Neural progenitor cell (in vitro differentiated cells): ENCODE measurements at regions not wholly inside any gene's neighbourhood (a gene's known extent, or its start where the extent isn't known, plus 50 kb on each side); places are given as distances from the start of the nearest gene placed in this dataset.

Source experiments
- DNase-seq: peaks from one replicate; pipeline ENCODE4 v3.0.0-alpha.2; 2016; ENCODE audit warnings: low spot score
- H2AFZ ChIP-seq: fragments of 200-600 bp; sonication (generic); replicated peaks from 2 replicates; pipeline ENCODE4 v1.6.1; 2016; ENCODE audit warnings: antibody characterized with exemption
- H3F3A ChIP-seq: fragments of 200-600 bp; sonication (generic); 2 replicates; pipeline ENCODE4 v1.6.1; 2016; ENCODE audit warnings: antibody characterized with exemption, low read depth
- H3K27ac ChIP-seq: fragments of 200-600 bp; sonication (generic); 2 replicates; pipeline ENCODE4 v1.5.1; 2016; ENCODE audit warnings: mild to moderate bottlenecking
- H3K27me3 ChIP-seq: fragments of 200-600 bp; sonication (generic); 2 replicates; pipeline ENCODE4 v1.6.1; 2016; ENCODE audit warnings: mild to moderate bottlenecking, moderate library complexity
- H3K36me3 ChIP-seq: fragments of 200-600 bp; sonication (generic); 2 replicates; pipeline ENCODE4 v1.5.1; 2016
- H3K4me1 ChIP-seq: fragments of 200-600 bp; sonication (generic); 2 replicates; pipeline ENCODE4 v1.6.1; 2016; ENCODE audit warnings: mixed run types
- H3K4me2 ChIP-seq: fragments of 200-600 bp; sonication (generic); 2 replicates; pipeline ENCODE4 v1.6.1; 2016
- H3K4me3 ChIP-seq: fragments of 200-600 bp; sonication (generic); 2 replicates; pipeline ENCODE4 v1.5.1; 2016
- H3K79me2 ChIP-seq: fragments of 200-600 bp; sonication (generic); 2 replicates; pipeline ENCODE4 v1.6.1; 2016; ENCODE audit warnings: low read depth
- H3K9ac ChIP-seq: fragments of 200-600 bp; sonication (generic); 2 replicates; pipeline ENCODE4 v1.6.1; 2016
- H3K9me3 ChIP-seq: fragments of 200-600 bp; sonication (generic); 2 replicates; pipeline ENCODE4 v1.5.1; 2016; ENCODE audit warnings: low read depth
- H4K20me1 ChIP-seq: fragments of 200-600 bp; sonication (generic); 2 replicates; pipeline ENCODE4 v1.6.1; 2016; ENCODE audit warnings: low read depth
- H3K27ac Mint-ChIP-seq: 3 replicates; pipeline ENCODE4 v1.8.0; 2021; ENCODE audit warnings: mixed read lengths
- H3K27me3 Mint-ChIP-seq: 2 replicates; pipeline ENCODE4 v1.8.0; 2022; ENCODE audit warnings: low read depth, mild to moderate bottlenecking, inconsistent platforms, moderate library complexity, mixed read lengths; ENCODE audit not compliant: insufficient read depth
- H3K36me3 Mint-ChIP-seq: 3 replicates; pipeline ENCODE4 v1.8.0; 2021; ENCODE audit warnings: mixed read lengths
- H3K4me1 Mint-ChIP-seq: 3 replicates; pipeline ENCODE4 v1.8.0; 2021; ENCODE audit warnings: mixed read lengths
- H3K4me3 Mint-ChIP-seq: 3 replicates; pipeline ENCODE4 v1.8.0; 2021; ENCODE audit warnings: mild to moderate bottlenecking, moderate library complexity, mixed read lengths
- H3K9me3 Mint-ChIP-seq: 3 replicates; pipeline ENCODE4 v1.8.0; 2020; ENCODE audit warnings: mixed read lengths
- CTCF ChIP-seq: fragments of 200-600 bp; sonication (generic); IDR thresholded peaks from 2 replicates; pipeline ENCODE4 v1.5.1; 2017; ENCODE audit warnings: antibody characterized with exemption, mild to moderate bottlenecking
- EZH2 ChIP-seq: fragments of 200-600 bp; sonication (generic); IDR thresholded peaks from 2 replicates; pipeline ENCODE4 v1.6.1; 2017; ENCODE audit warnings: antibody characterized with exemption, mild to moderate bottlenecking, moderate library complexity
- EZH2phosphoT487 ChIP-seq: fragments of 200-600 bp; sonication (generic); IDR thresholded peaks from 2 replicates; pipeline ENCODE4 v1.6.1; 2017; ENCODE audit warnings: antibody characterized with exemption

- DNase-seq, result no peak
- H3F3A ChIP-seq, result no peaks in the 10 kb centered on the region
- no peak overlapping the region for H3K4me2 ChIP-seq
- no peaks in the 10 kb centered on the region for H3K36me3 ChIP-seq
- H3K27ac ChIP-seq, result no peak overlapping the region
- H2AFZ ChIP-seq, result no peak overlapping the region
- no peaks in the 10 kb centered on the region for H3K27me3 ChIP-seq
- H3K4me1 Mint-ChIP-seq, result peaks cover 3% of the 10 kb centered on the region
- peak overlapping the region; percentile 8 for H3K4me3 Mint-ChIP-seq
- H3K4me1 ChIP-seq, result no peaks in the 10 kb centered on the region
- no peaks in the 10 kb centered on the region for H4K20me1 ChIP-seq
- no peaks in the 10 kb centered on the region for H3K79me2 ChIP-seq
- H3K4me3 ChIP-seq, result no peak overlapping the region
- no peaks in the 10 kb centered on the region for H3K9me3 ChIP-seq
- H3K36me3 Mint-ChIP-seq, result no peaks in the 10 kb centered on the region
- TF ChIP-seq EZH2 (no peak), CTCF (no peak), EZH2phosphoT487 (no peak)
- peak overlapping the region; percentile 18 for H3K27ac Mint-ChIP-seq
- no peaks in the 10 kb centered on the region for H3K27me3 Mint-ChIP-seq
- H3K9me3 Mint-ChIP-seq, result no peaks in the 10 kb centered on the region
- H3K9ac ChIP-seq, result no peak overlapping the region
Observed at GRCh38 chr9:94159069-94159939, 75.0 kb downstream of the PTPDC1 start.

GRCh38 chr9:94160594-94161501 is 76.6 kb downstream of the PTPDC1 start:
- H3K27me3 ChIP-seq, result no peaks in the 10 kb centered on the region
- H4K20me1 ChIP-seq, result no peaks in the 10 kb centered on the region
- H3K4me2 ChIP-seq, result no peak overlapping the region
- H3K9me3 ChIP-seq, result no peaks in the 10 kb centered on the region
- no peaks in the 10 kb centered on the region for H3K9me3 Mint-ChIP-seq
- no peaks in the 10 kb centered on the region for H3K4me1 ChIP-seq
- TF ChIP-seq EZH2 (no peak), CTCF (peak; percentile 6)
- no peak overlapping the region for H3K4me3 Mint-ChIP-seq
- no peak overlapping the region for H2AFZ ChIP-seq
- no peak overlapping the region for H3K27ac ChIP-seq
- H3K4me3 ChIP-seq, result no peak overlapping the region
- no peaks in the 10 kb centered on the region for H3K79me2 ChIP-seq
- H3K9ac ChIP-seq, result no peak overlapping the region
- no peaks in the 10 kb centered on the region for H3K36me3 ChIP-seq
- H3K27me3 Mint-ChIP-seq, result peaks cover 4% of the 10 kb centered on the region
- H3K36me3 Mint-ChIP-seq, result peaks cover 2% of the 10 kb centered on the region
- H3K4me1 Mint-ChIP-seq, result peaks cover 8% of the 10 kb centered on the region
- no peak for DNase-seq
- H3K27ac Mint-ChIP-seq, result no peak overlapping the region
- peaks cover 4% of the 10 kb centered on the region for H3F3A ChIP-seq

- no peak overlapping the region for H3K27ac ChIP-seq
- peaks cover 4% of the 10 kb centered on the region for H3F3A ChIP-seq
- H3K9ac ChIP-seq, result no peak overlapping the region
- H4K20me1 ChIP-seq, result no peaks in the 10 kb centered on the region
- TF ChIP-seq EZH2phosphoT487, result no peak
- TF ChIP-seq CTCF, result no peak
- no peak for TF ChIP-seq EZH2
- H3K36me3 ChIP-seq, result no peaks in the 10 kb centered on the region
- H3K27me3 ChIP-seq, result no peaks in the 10 kb centered on the region
- H3K4me1 ChIP-seq, result no peaks in the 10 kb centered on the region
- no peak for DNase-seq
- Mint-ChIP-seq H3K27me3 (peaks cover 5% of the 10 kb centered on the region), H3K36me3 (peaks cover 2% of the 10 kb centered on the region), H3K27ac (no peak overlapping the region), H3K4me1 (peaks cover 8% of the 10 kb centered on the region), H3K9me3 (no peaks in the 10 kb centered on the region), H3K4me3 (no peak overlapping the region)
- H3K9me3 ChIP-seq, result no peaks in the 10 kb centered on the region
- H3K4me3 ChIP-seq, result no peak overlapping the region
- no peaks in the 10 kb centered on the region for H3K79me2 ChIP-seq
- H2AFZ ChIP-seq, result no peak overlapping the region
- no peak overlapping the region for H3K4me2 ChIP-seq
Observed at GRCh38 chr9:94161673-94162072, 77.4 kb downstream of the PTPDC1 start.
